Kasumi-1 (cell line): ENCODE measurements at regions not wholly inside any gene's neighbourhood (a gene's known extent, or its start where the extent isn't known, plus 50 kb on each side); places are given as distances from the start of the nearest gene placed in this dataset.

Source experiments
- DNase-seq, 2 experiments: peaks; one replicate each; lab custom pipeline; 2025; lab: John Stamatoyannopoulos, UW

GRCh38 chr11:23679041-23679440, 817.8 kb upstream of the LUZP2 start:
- no peak for DNase-seq

- no peak for DNase-seq
Measured at GRCh38 chr11:23679981-23680380, 816.9 kb upstream of the LUZP2 start.

- DNase-seq, result no peak
Measured at GRCh38 chr11:23680488-23681230, 816.2 kb upstream of the LUZP2 start.

GRCh38 chr11:23684701-23685100, 812.2 kb upstream of the LUZP2 start:
- DNase-seq, result no peak

DNA sequence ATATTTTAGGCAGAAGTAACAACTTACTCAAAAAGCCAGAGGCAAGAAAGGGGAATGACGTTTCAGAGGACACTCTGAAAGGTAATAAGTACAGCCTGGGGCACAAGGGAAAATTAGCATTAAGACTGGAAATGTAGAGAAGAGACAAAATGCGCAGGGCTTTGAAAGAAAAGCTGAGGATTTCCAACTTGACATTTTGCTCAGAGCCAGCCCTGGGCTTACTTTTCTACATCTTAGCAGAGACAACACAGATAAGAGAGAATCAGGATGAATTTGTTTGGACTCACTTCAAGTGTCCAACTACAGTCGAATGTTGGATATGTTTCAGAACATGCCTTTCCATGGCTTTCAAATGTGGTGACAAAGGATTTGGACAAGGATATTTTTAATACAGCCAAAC, 808.9 kb upstream of the LUZP2 start:
- no peak for DNase-seq

GRCh38 chr11:23688411-23688810, 808.4 kb upstream of the LUZP2 start:
- DNase-seq, result no peak

- peak; percentile 61 to 67 for DNase-seq
Measured at GRCh38 chr11:23688835-23689234, 808.0 kb upstream of the LUZP2 start.

- DNase-seq, result no peak
Measured at GRCh38 chr11:23696688-23697415, 800.0 kb upstream of the LUZP2 start.

DNA sequence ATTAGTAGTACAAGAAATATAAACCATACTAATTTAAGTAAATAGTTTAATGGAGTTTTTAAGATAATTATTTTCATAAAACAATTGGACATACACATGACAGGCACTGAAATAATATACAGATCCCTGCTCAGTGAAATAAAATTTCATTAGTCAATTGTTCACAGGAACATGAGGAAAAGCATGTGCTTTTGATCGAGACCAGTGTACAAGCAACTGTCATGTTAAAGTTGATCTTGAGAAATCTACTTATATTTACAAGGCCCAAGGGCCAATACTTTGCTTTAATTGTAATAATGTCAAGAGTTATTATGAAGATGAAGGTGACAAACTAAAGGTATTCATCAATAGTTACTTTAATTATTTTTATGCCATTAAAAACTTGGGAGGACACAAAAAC, 792.7 kb upstream of the LUZP2 start:
- DNase-seq, result no peak

GRCh38 chr11:23711981-23712380, 784.9 kb upstream of the LUZP2 start:
- DNase-seq, result no peak

- no peak for DNase-seq
Measured at GRCh38 chr11:23719016-23719415, 777.8 kb upstream of the LUZP2 start.

- DNase-seq, result no peak
Measured at GRCh38 chr11:23723861-23724260, 773.0 kb upstream of the LUZP2 start.

GRCh38 chr11:23725752-23726151, 771.1 kb upstream of the LUZP2 start:
- no peak for DNase-seq

DNA sequence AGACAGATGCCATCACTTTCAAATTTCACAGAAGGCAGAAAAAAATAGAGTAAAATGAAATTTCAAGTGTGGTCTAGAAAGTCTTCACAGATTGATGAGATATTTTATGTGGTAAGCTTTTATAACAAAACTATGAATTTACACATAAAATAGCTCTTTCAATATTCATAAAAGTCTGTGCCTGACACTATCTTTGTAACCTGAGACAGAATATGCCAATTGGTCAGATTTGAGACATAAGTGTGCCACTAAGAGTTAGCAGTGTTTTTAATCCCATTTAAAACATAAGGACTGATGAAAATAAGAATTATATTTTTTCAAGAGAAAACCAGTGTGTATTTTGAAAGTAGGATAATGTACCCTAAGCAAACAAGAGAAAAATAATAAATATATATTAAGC, 769.5 kb upstream of the LUZP2 start:
- DNase-seq, result no peak

DNA sequence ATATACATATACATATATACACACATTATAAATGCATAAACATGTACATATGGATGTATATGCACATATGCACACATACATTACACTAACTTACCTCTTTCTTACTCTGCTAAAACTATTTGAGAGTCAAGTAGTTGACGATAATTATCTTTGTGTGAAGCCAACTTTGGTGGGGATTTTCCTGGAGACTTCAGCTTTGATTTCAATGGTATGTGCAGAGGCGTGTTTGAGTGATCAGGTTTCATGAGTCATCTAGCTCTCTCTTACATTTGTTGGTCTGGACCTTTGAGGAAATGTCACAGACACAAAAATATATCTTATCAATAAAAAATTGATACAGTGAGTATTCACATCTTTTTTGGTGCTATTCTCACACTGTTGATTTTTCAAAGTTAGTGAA, 769.1 kb upstream of the LUZP2 start:
- no peak for DNase-seq

GRCh38 chr11:23729088-23729487, 767.8 kb upstream of the LUZP2 start:
- no peak for DNase-seq

GRCh38 chr11:23730307-23730998, 766.4 kb upstream of the LUZP2 start:
- no peak for DNase-seq

- no peak for DNase-seq
Measured at GRCh38 chr11:23732026-23732425, 764.8 kb upstream of the LUZP2 start.

DNA sequence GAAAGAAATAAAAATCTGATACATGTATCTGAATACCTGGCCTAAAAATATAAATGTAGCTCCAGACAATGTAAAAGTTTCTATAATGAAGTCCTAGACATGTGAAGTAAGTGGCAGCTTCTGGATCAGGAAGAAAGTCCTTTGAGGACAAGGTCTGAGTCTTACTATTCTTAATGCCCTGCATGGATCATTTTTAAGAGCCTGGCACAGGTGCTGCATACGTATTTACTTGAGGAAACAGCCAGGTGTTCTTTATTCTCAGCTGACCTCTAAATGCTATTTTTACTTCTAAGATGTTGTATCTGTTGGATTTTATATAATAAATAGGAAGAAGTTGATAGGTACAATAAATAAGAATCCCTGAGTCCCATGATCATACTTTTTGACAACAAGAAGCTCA, 750.0 kb upstream of the LUZP2 start:
- DNase-seq, result no peak

GRCh38 chr11:23749762-23750430, 747.0 kb upstream of the LUZP2 start:
- DNase-seq, result no peak

DNA sequence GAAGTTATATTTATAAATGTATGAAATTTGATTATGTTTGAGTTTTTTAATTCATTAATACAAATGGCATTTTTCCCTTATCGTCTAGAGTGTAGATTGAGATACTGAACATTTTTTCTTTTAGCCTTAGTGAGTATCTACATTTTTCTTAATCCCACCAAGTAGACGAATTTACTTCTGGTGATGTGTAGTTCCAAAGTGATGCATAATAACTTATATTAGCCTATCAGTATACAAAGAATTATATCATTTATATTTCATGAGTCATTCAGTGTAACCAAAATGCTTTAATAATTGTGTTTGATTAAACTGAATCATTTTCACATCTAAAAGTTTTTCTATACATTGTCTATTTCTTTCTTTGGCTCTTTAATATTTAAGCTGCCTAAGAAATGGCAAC, 745.6 kb upstream of the LUZP2 start:
- DNase-seq, result no peak

GRCh38 chr11:23755076-23755475, 741.8 kb upstream of the LUZP2 start:
- no peak for DNase-seq

DNA sequence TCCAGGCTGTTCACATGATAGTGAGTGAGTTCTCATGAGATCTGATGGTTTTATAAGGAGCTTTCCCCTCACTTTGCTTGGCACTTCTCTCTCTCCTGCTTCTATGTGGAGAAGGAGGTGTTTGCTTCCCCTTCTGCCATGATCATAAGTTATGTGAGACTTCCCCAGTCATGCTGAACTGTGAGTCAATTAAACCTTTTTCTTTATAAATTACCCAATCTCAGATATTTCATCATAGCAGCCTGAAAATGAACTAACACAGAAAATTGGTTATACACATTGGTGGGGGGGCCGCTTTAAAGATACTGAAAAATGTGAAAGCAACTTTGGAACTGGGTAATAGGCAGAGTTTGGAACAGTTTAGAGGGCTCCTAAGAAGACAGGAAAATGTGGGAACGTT, 741.1 kb upstream of the LUZP2 start:
- DNase-seq, result no peak
